HG03575 (cell line): ENCODE measurements at regions not wholly inside any gene's neighbourhood (a gene's known extent, or its start where the extent isn't known, plus 50 kb on each side); places are given as distances from the start of the nearest gene placed in this dataset.
"Not testable (repeated sequence)": the region's sequence is repeated elsewhere in the genome, so short reads cannot be mapped to it uniquely, and the experiment has no call there.

Experiments
- ATAC-seq: cut with Tn5 transposase; IDR thresholded peaks from one replicate; pipeline ENCODE4 v1.9.1; 2021; ENCODE audit not compliant: unreplicated experiment, insufficient number of reproducible peaks, low FRiP score; ENCODE audit errors: extremely low read depth

DNA sequence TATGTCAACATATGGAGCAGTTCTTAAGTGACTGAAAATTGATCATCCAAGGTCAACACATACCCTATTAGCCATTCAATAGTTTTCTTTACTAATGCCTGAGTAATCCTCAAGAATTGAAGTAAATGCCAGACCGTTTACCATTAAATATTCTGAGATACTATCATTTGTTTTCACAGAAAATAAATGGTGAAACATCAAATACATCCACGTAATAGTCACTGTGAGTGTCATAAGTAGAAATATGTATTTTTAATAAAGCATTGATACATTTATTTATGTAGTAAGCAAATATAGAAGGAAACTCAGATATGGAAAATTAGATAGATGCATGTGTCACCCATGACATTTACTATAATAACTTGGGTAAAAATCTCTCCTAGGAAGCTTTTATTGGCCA lies 927.8 kb upstream of the NRXN1 start:
- ATAC-seq = no peak

DNA sequence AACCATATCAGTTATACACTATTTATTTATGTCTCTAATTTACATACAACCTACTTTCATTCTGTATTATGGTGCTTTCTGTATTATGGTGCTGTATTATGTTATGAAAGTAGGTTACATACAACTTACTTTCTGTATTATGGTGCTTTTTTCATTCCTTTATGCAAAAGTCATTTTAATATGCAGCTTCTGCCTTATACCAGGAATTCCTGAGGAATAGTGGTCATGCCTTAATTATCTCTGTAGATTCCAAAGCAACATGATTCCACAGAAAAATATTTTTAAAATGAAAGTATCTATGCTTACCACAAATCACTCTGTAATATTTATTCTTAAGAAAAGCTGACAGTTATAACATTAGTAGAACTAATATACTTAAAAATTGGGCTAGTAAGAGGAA lies 922.0 kb upstream of the NRXN1 start:
- no peak for ATAC-seq

GRCh38 chr2:51921076-51921475 lies 889.1 kb upstream of the NRXN1 start:
- no peak for ATAC-seq

- no peak for ATAC-seq
Measured at GRCh38 chr2:51920509-51920908, 888.6 kb upstream of the NRXN1 start.

DNA sequence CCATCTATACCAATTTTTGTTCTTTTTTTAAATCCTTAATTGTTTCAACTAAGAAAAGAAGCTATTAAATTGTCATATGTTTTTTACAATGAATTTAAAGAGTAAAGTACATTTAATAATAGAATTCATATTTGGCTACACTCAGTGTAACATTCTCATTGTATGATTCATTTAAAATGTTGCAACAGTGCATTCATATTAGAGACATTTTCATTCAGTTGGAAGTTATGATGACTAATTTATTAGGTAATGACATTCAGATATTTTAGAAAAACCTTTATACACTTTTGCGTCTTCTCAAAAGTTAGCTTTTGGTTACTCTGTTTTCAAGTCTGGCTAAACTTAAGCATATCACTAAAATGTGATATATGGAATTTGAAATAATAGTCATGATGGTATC lies 887.5 kb upstream of the NRXN1 start:
- ATAC-seq = no peak

DNA sequence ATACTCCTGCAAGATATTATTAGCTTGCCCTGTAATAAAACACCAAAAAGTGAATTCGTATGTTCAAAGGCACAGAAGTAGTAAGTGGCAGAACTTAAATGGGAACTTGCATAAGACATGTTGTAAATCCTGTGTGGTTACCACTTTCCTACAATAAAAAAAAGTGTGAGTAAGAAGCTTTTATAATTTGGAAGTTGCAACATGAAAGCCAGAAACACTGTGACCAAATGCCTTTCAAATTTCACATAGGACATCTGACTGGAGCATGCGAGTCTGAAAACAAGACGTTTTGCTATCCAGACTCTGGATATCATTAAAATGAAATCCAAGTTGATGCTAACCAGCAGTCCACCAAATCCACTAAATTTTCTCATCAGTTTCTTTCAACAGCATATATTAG lies 886.2 kb upstream of the NRXN1 start:
- no peak for ATAC-seq

- no peak for ATAC-seq
Measured at GRCh38 chr2:51903728-51904127, 871.8 kb upstream of the NRXN1 start.

GRCh38 chr2:51899643-51900042 lies 867.7 kb upstream of the NRXN1 start:
- ATAC-seq = no peak

- ATAC-seq = not testable (repeated sequence)
Measured at GRCh38 chr2:51894584-51894983, 862.7 kb upstream of the NRXN1 start.

GRCh38 chr2:51888120-51888519 lies 856.2 kb upstream of the NRXN1 start:
- ATAC-seq = no peak

- ATAC-seq = no peak
Measured at GRCh38 chr2:51881673-51882072, 849.7 kb upstream of the NRXN1 start.

DNA sequence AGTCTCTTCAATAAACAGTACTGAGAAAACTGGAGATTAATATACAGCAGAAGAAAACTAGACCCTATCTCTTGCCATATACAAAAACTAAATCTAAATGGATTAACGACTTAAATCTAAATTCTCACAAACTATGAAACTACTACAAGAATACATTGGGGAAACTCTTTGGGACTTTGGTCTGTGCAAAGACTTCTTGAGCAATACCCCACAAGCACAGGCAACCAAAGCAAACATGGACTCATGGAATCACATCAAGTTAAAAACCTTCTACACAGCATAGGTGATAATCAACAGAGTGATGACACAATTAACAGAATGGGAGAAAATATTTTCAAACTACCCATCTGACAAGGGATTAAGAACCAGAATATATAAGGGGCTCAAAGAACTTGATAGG lies 848.2 kb upstream of the NRXN1 start:
- no peak for ATAC-seq

DNA sequence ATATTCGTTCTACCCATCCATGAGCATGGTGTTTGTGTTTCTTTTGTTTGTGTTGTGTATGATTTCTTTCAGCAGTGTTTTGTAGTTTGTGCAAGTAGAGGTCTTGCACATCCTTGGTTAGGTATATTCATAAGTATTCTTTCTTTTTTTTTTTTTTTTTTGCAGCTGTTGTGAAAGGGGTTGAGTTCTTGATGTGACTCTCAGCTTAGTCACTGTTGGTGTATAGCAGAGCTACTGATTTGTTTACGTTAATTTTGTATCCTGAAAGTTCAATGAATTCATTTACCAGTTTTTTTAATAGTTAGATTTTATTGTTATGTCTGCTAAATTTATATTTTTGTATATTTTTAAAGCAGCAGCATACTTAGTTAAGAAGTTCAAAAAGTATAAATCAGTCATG lies 834.4 kb upstream of the NRXN1 start:
- no peak for ATAC-seq

- no peak for ATAC-seq
Measured at GRCh38 chr2:51859260-51859659, 827.3 kb upstream of the NRXN1 start.

GRCh38 chr2:51855683-51856082 lies 823.8 kb upstream of the NRXN1 start:
- no peak for ATAC-seq

DNA sequence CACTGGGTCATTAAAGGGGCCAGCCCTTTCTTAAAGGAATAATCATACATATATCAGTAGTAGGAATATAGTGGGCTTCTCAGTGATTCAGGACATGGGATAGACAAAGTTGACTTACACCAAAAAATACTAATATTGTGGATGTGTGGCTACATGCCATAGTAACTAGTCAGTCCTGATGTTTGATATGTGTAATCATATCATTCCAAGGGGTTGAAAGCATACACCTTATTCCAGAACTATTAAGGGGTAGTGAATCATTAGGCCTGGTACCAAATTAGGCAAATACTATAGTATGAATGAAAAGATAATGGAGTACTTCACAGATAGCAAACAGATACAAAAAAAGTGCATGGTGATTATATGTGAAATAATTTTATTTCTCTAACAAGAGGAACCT lies 814.9 kb upstream of the NRXN1 start:
- ATAC-seq = no peak

- no peak for ATAC-seq
Measured at GRCh38 chr2:51846018-51846417, 814.1 kb upstream of the NRXN1 start.

DNA sequence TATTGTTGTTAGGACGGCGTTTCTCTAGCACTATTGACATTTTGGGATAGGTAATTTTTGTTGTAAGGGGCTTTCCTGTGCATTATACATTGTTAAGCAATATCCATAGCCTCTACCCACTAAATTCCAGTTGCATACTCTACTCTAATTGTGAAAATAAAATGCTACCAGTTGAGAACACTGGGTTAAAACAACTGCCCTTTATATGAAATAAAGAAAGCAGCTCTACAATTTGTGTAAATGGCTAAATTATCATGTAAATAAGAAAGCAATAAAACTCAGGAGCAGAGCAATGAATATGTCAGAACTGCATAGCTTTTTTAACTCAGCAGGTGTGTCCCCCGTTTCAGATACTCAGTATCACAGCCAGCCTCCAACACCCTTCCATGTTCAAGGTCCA lies 812.7 kb upstream of the NRXN1 start:
- ATAC-seq = no peak

DNA sequence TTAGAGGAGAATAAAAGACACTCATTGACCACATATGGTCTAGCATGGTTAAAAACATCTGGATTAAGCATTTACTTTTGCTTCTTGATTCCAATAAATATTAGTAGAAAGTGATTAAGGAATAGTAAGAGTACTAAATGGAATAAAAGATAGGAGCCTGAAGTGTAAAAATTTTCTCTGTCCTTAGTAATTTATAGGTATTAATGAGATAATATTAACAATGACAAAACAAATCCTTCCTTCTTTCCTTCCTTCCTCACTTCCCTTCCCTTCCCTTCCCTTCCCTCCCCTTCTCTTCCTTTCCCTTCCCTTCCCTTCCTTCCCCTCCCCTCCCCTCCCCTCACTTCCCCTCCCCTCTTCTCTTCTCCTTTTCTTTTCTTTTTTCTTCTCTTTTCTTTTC lies 797.5 kb upstream of the NRXN1 start:
- ATAC-seq = no peak

DNA sequence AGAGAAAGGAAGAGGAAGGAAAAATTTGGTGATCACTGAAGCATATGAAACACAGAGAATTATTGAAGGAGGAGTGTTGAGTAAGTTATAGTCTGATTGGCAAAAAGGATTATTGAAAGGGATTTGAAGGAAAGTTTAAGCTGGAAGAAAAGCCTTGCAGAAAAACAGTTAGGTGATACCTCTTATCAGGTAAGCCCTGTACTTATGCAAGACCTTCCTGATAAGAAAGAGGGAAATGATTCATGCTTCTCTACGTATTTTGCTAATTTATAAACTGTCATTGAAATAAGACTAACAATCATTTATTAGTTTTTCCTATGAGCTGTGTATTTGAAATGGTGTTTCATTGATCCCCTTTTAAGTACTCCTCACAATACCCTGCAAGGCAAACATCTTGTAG lies 793.9 kb upstream of the NRXN1 start:
- no peak for ATAC-seq

DNA sequence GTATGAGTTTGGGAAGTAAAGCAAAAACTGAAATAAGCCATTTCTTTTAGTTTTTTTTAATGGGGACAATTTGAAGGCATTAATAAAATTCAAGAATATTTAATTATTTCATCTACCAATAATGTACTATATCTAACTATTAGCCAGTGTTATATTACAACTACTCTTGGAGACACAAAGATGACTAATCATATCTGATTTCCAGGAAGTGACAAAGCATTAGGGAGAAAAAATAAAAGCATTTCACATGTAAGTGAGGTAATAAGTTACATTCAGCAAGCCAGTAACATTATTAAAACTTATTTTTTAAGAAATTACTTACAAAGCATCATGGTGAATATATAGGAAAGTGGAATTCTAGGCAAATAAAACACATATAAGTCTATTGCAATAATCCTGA lies 781.3 kb upstream of the NRXN1 start:
- ATAC-seq = no peak
